Esophagus muscularis mucosa (tissue), 4 donors: ENCODE measurements at regions not wholly inside any gene's neighbourhood (a gene's known extent, or its start where the extent isn't known, plus 50 kb on each side); places are given as distances from the start of the nearest gene placed in this dataset.

ENCODE experiments used
- DNase-seq: peaks from one replicate; pipeline ENCODE4 v3.0.0-alpha.2; 2017; ENCODE audit errors: extremely low spot score
- H3K27ac ChIP-seq, 4 donors: fragments of 200-600 bp; sonication (generic); replicated peaks in 1 of 4; 1 replicate in 3 of 4; 2 replicates in 1 of 4; pipeline ENCODE4 v1.5.1; 2016 to 2019; ENCODE audit warnings: mild to moderate bottlenecking in 1 of 4
- H3K27me3 ChIP-seq, 4 donors: fragments of 200-600 bp; sonication (generic); one replicate each; pipeline versions ENCODE4 v1.5.1 to v1.6.0; 2016 to 2019
- H3K36me3 ChIP-seq, 4 donors: fragments of 200-600 bp; sonication (generic); one replicate each; pipeline ENCODE4 v1.5.1; 2016 to 2019
- H3K4me1 ChIP-seq, 4 donors: fragments of 200-600 bp; sonication (generic); one replicate each; pipeline ENCODE4 v1.5.1; 2016 to 2019
- H3K4me3 ChIP-seq, 4 donors: fragments of 200-600 bp; sonication (generic); 1 replicate in 2 of 4; 2 replicates in 2 of 4; pipeline ENCODE4 v1.5.1; 2016 to 2019; ENCODE audit warnings: mild to moderate bottlenecking in 4 of 4, moderate library complexity in 1 of 4
- H3K9me3 ChIP-seq, 4 donors: fragments of 200-600 bp; sonication (generic); 1 replicate in 3 of 4; 2 replicates in 1 of 4; pipeline ENCODE4 v1.5.1; 2016 to 2019
- EP300 ChIP-seq: sonication (generic); formaldehyde crosslinking; IDR thresholded peaks from one replicate; pipeline ENCODE4 v1.6.1; 2017; ENCODE audit warnings: antibody characterized with exemption
- POLR2A ChIP-seq: fragments of 450-650 bp; IDR thresholded peaks from one replicate; pipeline ENCODE4 v1.6.1; 2017; ENCODE audit warnings: antibody characterized with exemption, moderate library complexity, mild to moderate bottlenecking, low read depth
- POLR2AphosphoS5 ChIP-seq, 2 donors: sonication (generic); formaldehyde crosslinking; IDR thresholded peaks; one replicate each; pipeline ENCODE4 v1.6.1; 2017; ENCODE audit warnings: antibody characterized with exemption in 2 of 2
- WGBS: methylation state at CpG from one replicate; pipeline ENCODE4 v1.1.5; 2018; 5-methylcytosine and 5-hydroxymethylcytosine counted together
- intact Hi-C: fragments of 100-400 bp; cut with DNase I; formaldehyde crosslinking; loops from one replicate; pipeline ENCODE4 v1.15.1; 2023
- TF ChIP-seq, protein P1 (sequence below), 3 experiments: fragments of 200-600 bp in 2 of 3; fragments of 450-650 bp in 1 of 3; sonication (generic) in 2 of 3; IDR thresholded peaks; one replicate each; pipeline ENCODE4 v1.5.1; 2017 to 2019; ENCODE audit warnings: antibody characterized with exemption in 3 of 3, mild to moderate bottlenecking in 2 of 3, moderate library complexity in 1 of 3

DNA sequence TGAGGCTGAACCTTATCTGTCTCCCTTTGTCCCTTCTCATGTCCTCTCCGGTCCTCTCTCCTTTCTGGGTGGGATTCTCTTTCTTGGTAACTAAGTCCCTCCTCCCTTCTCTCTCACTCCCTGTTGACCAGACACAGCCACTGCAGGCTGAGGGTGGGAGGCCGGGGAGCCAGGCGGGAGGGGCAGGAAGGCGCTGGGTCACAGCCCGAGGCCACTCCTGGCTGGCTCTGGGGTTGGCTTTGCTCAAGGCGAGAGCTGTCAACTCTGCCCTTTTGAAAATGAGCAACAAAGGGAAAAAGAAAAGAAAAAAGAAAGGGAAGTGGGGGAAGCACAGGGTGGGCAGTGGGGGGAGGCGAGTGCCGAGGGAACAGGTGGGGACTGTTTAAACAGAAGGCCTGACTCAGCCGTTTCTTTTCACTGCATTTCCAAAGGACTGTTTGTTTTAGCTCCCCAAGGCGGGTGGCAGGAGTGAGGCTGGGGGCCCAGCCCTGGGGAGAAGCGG is 70.5 kb upstream of the IGFBP5 start:
- WGBS: 57% methylated on average over 11 of the region's 11 CpGs
- no peaks in the 10 kb centered on the region for H3K27me3 ChIP-seq
- intact Hi-C loops: no loop called here
- TF ChIP-seq POLR2AphosphoS5 (IDR thresholded peaks at IDR 0.05): no peak
- TF ChIP-seq, protein P1, sequence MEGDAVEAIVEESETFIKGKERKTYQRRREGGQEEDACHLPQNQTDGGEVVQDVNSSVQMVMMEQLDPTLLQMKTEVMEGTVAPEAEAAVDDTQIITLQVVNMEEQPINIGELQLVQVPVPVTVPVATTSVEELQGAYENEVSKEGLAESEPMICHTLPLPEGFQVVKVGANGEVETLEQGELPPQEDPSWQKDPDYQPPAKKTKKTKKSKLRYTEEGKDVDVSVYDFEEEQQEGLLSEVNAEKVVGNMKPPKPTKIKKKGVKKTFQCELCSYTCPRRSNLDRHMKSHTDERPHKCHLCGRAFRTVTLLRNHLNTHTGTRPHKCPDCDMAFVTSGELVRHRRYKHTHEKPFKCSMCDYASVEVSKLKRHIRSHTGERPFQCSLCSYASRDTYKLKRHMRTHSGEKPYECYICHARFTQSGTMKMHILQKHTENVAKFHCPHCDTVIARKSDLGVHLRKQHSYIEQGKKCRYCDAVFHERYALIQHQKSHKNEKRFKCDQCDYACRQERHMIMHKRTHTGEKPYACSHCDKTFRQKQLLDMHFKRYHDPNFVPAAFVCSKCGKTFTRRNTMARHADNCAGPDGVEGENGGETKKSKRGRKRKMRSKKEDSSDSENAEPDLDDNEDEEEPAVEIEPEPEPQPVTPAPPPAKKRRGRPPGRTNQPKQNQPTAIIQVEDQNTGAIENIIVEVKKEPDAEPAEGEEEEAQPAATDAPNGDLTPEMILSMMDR (IDR thresholded peaks at IDR 0.05): peak in 1 of 3 experiments; percentile 3
- no peak for TF ChIP-seq POLR2A
- no peak for TF ChIP-seq EP300
- no peaks in the 10 kb centered on the region for H3K9me3 ChIP-seq
- DNase-seq: no peak
- H3K36me3 ChIP-seq: no peaks in the 10 kb centered on the region
- no peak overlapping the region for H3K27ac ChIP-seq
- H3K4me1 ChIP-seq: peaks cover 12 to 19% (median 16%) of the 10 kb centered on the region in 4 donors
- no peak overlapping the region for H3K4me3 ChIP-seq

DNA sequence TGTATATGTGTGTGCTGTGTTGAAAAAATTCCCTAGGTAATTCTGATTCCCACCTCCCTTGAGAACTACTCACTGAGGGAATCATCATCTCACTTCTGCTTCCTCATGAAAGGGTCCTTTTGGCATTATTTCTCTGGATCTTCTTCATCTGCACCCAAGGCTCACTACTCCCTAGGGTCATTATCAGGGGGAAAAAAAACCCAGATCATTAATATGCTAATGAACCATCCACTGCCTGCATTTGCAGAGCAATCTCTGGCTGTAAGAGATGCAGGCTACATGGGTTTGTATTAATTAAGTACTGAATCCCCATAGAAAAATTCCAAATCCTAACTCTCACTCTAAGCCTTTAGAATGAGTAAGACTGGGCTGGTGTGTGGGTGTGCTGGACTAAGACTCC is 68.0 kb upstream of the IGFBP5 start:
- Histone ChIP-seq H3K27me3 (no peaks in the 10 kb centered on the region), H3K36me3 (no peaks in the 10 kb centered on the region), H3K4me1 (peaks cover 14 to 39% (median 32%) of the 10 kb centered on the region in 4 donors), H3K4me3 (no peak overlapping the region), H3K27ac (no peak overlapping the region), H3K9me3 (no peaks in the 10 kb centered on the region)
- TF ChIP-seq POLR2AphosphoS5 (IDR thresholded peaks at IDR 0.05) (no peak), EP300 (no peak), POLR2A (no peak)
- TF ChIP-seq, protein P1 (IDR thresholded peaks at IDR 0.05): no peak
- no peak for DNase-seq
- intact Hi-C loops: no loop called here

DNA sequence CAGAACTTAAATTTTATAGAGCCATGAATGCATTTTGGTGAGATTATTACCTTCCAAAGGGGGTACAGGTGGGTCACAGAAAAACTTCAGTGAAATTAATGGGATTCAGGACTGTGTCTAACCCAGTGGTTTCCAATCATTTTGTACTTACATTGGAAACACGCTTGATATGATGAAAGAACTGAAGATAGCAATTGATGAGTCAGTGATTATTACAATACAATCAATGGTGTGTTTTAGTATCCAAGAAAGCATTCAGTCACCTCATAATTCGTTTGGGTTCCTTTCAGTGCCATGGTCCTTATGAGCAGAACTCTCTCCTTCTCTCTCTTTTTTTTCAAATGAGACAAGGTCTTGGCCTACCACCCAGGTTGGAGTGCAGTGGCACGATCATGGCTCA is 66.5 kb upstream of the IGFBP5 start:
- H3K4me1 ChIP-seq: peaks cover 14 to 55% (median 48%) of the 10 kb centered on the region in 4 donors
- no peak for TF ChIP-seq POLR2AphosphoS5 (IDR thresholded peaks at IDR 0.05)
- TF ChIP-seq, protein P1 (IDR thresholded peaks at IDR 0.05): no peak
- no peak for TF ChIP-seq EP300
- TF ChIP-seq POLR2A: no peak
- DNase-seq: no peak

DNA sequence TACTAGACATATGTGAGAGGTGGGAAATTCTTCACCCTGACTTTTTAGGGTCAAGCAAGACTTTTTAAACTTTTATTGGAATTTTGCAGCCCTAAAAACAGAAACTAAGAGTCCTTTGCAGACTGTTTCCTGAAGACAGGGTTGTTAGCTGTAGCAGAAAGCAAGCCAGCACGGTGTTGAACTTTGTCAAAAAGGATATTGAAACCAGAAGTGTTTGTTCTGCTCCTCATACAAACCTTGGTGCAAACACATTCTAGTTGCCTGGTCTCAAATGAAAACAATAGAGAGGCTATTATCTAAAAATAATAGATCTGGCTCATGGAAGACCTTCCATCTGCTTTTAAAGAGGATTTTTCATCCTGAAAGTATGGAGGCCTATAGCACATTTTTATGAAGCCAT is 65.8 kb upstream of the IGFBP5 start:
- TF ChIP-seq POLR2AphosphoS5 (IDR thresholded peaks at IDR 0.05) (no peak), POLR2A (no peak), EP300 (no peak)
- TF ChIP-seq, protein P1 (IDR thresholded peaks at IDR 0.05): no peak
- no peaks in the 10 kb centered on the region for H3K27me3 ChIP-seq
- WGBS: 0% methylated on average over 1 of the region's 1 CpG

More for the DNA sequence above, 66.5 kb upstream of the IGFBP5 start:
- H3K36me3 ChIP-seq: no peaks in the 10 kb centered on the region
- H3K9me3 ChIP-seq: no peaks in the 10 kb centered on the region
- no peaks in the 10 kb centered on the region for H3K27me3 ChIP-seq
- no peak overlapping the region for H3K4me3 ChIP-seq
- H3K27ac ChIP-seq: peak overlapping the region in 3 of 4 donors; percentile 8 to 62 (median 38)
- intact Hi-C loops: no loop called here
- WGBS: 96% methylated on average over 3 of the region's 3 CpGs

More for the DNA sequence above, 65.8 kb upstream of the IGFBP5 start:
- Histone ChIP-seq H3K4me3 (no peak overlapping the region), H3K36me3 (no peaks in the 10 kb centered on the region), H3K27ac (peak overlapping the region; percentile 7 to 62 (median 23)), H3K4me1 (peaks cover 14 to 56% (median 52%) of the 10 kb centered on the region in 4 donors), H3K9me3 (no peaks in the 10 kb centered on the region)
- no peak for DNase-seq
- intact Hi-C loops: no loop called here
